ENCODE measurements at regions not wholly inside any gene's neighbourhood (a gene's known extent, or its start where the extent isn't known, plus 50 kb on each side); places are given as distances from the start of the nearest gene placed in this dataset.
A peak's percentile ranks its signal among the peaks of the same experiment; 100 is the strongest.

- DNase-seq: no peak
Observed at GRCh38 chr1:79849388-79849787, 842.9 kb upstream of the ADGRL4 start.

DNA sequence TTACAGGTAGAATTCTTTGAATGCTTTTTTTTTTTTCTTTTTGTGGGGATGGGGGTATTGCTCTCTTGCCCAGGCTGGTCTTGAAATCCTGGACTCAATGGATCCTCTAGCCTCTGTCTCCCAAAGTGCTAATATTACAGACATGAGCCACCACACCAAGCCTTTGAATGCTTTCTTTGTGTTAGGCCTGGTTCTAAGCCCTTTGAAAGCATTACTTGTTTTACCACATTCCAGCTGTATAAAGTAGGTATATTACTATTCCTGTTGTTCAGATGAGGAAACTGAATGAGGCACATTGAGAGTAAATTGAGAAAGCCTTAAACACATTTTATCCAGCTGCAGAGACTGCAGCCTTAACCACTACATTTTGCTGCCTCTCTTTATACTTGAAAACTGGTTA lies 841.8 kb upstream of the ADGRL4 start:
- DNase-seq: no peak

GRCh38 chr1:79847700-79848099 lies 841.2 kb upstream of the ADGRL4 start:
- DNase-seq: peak; percentile 65

DNA sequence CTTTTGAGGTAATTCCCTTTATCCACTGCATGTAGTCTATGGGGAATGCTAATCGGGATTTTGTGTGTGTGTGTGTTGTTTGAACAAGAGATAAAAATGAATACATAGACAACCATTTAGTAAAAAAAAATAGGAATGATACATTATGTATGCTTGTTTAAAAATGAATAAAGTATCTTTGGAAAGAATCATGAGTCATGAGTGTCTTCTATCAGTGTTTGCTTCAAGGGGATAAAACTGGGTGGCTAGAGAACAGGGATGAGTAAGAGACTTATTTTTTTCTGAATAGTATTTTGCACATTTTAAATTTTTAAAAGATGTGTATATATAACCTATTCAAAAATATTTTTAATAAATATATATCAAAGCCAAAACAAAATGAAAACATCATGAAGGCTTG lies 839.4 kb upstream of the ADGRL4 start:
- no peak for DNase-seq

GRCh38 chr1:79842811-79843210 lies 836.3 kb upstream of the ADGRL4 start:
- DNase-seq: no peak

DNA sequence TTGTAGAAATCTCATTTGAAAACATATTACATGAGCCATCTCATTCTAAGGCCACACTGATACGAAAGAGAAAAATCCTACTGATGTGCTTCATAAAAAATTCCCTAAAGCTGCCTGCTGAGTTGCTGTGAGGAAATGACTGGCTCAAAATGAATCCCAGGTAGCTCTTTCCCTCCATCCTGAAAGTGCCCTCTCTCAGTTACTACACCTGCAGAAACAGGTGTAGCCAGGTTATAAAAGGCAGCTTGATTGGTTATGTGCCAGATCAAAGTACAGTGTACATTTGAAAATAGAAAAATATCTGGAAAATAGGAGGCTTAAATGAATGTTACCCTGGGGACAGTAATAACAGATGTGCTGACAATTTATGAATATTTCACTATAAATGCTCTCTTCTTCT lies 833.4 kb upstream of the ADGRL4 start:
- no peak for DNase-seq

DNA sequence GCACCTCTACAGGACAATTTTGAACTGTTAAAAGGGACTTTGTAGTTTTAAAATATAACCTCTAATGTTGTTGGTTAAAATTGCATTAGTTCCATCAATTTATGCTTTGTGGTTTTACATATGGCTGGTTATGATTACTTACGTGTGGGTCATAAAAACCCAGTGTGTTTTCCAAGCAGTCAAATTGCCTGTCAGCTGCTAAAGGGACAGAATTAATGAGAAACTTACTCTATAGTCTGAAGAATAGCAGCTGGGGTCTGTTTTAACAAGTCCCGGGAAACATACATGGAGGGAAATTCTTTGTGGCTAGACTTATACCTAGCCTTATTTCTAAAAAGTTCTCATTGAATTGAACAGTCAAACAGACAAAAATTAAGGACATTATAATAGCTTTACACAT lies 820.9 kb upstream of the ADGRL4 start:
- no peak for DNase-seq

- DNase-seq: no peak
Observed at GRCh38 chr1:79825551-79825950, 819.0 kb upstream of the ADGRL4 start.

DNA sequence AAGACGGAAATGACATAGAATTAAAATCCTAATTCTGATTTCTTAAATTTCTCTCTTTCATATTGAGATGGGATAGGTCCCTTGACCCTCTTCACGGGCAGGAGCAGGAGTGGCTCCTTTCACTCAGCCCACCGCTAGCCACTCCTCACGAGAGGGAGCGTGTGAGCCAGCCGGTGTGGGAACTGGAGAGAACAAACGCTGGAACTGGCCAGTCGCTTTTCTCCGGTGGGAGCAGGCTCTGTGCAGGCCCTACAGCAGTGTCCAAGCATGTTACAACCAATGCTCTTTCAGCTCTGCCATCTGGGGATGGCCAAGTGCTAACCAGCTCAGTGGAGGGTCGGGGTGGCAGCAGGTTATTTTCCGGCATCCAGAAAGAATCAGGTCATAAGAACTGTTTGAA lies 815.5 kb upstream of the ADGRL4 start:
- no peak for DNase-seq

- no peak for DNase-seq
Observed at GRCh38 chr1:79819140-79819539, 812.6 kb upstream of the ADGRL4 start.

- DNase-seq: no peak
Observed at GRCh38 chr1:79817031-79817560, 810.6 kb upstream of the ADGRL4 start.

- no peak for DNase-seq
Observed at GRCh38 chr1:79815115-79815514, 808.6 kb upstream of the ADGRL4 start.

GRCh38 chr1:79811173-79811572 lies 804.6 kb upstream of the ADGRL4 start:
- DNase-seq: no peak

DNA sequence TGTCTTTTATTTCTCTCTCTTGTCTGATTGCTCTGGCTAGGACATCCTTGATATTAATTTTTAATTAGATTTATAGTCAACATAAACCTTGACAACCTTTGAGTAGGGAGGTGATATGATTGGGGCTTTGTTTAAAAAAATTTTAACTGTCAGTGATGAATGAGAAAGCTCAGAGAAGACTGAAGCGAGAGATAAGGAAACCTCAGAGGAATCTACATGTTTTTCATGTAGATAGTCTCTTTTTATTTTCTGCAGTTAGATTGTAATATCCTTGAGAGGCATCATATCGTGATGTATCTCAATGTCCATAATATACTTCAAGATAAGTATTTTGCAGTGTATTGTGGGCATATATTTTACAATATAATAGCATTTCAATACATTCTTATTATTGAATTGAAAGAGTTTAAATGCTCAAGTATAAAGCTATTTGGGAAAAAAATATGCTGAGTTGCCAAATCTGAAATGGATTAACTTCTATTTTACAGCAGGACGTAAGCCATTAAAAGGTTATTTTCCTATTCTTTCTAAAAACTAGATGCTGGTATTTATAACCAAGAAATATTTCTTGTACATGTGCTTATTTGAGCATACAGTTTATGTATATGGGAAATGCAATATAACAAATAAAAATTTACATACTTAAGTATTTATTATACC lies 802.4 kb upstream of the ADGRL4 start:
- DNase-seq: no peak

DNA sequence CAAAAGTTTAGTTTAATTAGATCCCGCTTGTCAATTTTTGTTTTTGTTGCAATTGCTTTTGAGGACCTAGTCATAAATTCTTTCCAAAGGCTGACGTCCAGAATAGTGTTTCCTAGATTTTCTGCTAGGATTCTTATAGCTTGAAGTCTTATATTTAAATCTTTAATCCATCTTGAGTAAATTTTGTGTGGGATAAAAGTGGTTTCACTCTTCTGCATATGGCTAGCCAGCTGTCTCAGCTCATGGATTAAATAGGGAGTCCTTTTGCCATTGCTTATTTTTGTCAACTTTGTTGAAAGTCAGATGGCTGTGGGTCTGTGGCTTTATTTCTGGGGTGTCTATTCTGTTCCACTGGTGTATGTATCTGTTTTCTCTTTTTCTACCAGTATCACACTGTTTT lies 801.3 kb upstream of the ADGRL4 start:
- no peak for DNase-seq

GRCh38 chr1:79797487-79797886 lies 791.0 kb upstream of the ADGRL4 start:
- no peak for DNase-seq

- DNase-seq: no peak
Observed at GRCh38 chr1:79796434-79796833, 789.9 kb upstream of the ADGRL4 start.

DNA sequence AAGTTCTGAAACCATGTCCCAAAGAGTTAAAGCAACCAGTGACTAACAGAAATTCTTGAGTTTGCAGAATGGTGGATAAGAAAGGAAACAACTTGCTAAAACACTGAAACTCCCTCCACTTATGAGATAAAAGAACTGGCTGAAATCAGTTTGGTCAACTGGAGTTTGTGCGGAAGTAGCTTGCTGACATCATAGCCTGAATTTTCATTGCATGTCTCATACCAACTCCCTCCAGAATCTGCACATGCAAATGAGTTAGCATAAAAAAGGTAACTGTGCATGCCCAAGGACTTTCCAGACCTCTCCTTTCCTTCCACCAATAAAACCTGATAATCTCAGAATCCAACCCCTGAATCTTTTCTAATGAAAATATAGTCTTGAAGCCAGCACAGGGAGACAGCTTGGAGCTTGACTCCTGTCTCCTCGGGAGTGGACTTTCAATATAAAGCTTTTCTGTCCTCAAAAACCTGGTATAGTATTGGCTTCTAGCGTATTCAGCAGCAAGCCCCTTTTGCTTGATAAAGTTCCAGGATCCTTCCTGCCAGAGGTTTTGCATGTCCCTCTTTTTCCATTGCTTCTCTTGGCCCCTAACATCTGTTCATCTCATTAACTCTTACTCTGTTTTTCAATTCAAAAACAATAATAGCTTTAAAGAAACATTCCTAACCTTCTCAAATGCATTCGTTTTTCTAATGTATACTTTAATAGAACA lies 785.8 kb upstream of the ADGRL4 start:
- DNase-seq: no peak

DNA sequence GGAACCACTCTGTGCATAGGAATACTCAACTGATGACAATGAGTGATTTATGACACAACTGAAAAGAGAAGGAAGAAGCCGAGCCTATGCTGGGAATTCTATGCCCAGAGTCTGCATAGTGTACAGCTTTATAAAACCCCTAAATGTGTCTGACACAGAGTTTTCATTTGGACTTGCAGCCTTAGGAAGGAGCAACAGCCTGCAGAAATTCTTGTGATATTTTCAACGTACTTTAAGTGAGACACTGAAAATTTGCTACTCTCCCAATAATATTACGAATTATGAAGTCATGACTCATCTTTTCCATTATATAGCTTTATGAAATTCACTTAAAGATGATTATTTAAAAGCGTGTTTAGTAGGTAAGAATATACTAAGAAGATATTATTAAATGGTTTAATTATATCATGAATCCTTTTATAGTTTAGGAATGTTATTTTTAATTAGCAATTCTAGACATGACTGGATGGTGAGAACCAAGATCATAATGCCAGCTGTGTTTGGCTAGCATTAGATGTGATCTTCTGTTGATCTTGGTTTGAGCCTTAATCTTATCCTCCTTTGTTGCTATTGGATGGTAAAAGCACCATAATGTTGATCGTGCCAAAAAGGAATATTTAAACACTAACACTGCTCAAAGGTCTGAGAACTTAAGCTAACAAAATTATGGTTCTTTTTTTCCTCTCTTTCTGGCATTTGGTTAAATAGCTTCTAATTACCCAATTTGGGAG lies 785.1 kb upstream of the ADGRL4 start:
- no peak for DNase-seq

DNA sequence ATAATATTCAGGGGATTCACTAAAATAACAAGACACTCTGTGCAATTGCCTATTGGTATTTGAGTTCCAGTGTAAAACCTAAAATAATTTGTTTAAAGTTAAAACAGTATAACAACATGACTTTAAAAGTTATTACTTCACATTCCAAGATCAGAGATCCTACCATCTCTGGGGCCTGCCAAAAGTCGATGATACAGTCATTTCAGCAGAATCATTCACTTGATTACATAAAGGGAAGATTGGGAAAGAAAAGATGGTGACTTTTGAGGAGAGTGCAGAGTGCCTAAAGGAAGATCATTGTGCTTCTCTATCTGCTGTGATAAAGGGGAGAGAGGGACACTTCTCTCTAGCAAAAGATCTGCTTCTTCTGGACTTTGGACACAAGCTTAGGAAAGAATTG lies 784.4 kb upstream of the ADGRL4 start:
- no peak for DNase-seq

GRCh38 chr1:79787631-79788030 lies 781.1 kb upstream of the ADGRL4 start:
- DNase-seq: no peak

- DNase-seq: no peak
Observed at GRCh38 chr1:79785964-79786363, 779.4 kb upstream of the ADGRL4 start.

DNA sequence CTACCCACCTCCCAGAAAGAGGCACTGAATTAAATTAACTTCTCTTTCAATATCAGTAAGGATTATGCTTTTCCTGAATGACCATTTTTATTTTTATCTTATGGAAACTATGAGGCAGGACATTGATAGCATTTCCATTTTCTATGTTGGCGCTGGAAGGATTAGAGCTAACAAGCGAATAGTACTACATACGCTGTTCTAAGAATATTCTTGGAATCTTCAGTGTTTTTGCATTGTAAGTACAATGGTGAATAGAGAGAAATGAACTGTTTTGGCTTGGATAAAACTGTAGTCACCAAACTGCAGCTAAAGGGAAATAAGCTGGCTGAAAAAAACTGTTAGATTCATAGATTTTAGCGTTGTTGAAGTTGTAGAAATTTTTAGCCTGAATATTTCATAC lies 779.0 kb upstream of the ADGRL4 start:
- DNase-seq: no peak

- no peak for DNase-seq
Observed at GRCh38 chr1:79781261-79781660, 774.7 kb upstream of the ADGRL4 start.

Data from NCI-H1436 treated with DMSO at 0.1 percent for 48 hours (cell line).